Heart right ventricle (tissue), 16 donors: ENCODE measurements at regions not wholly inside any gene's neighbourhood (a gene's known extent, or its start where the extent isn't known, plus 50 kb on each side); places are given as distances from the start of the nearest gene placed in this dataset.

Experiments
- ATAC-seq, 8 donors: fragments of 200-7000 bp; cut with Tn5 transposase; one replicate each; pipeline ENCODE4 v1.9.1; 2020; ENCODE audit warnings: mild to moderate bottlenecking in 8 of 8, moderate library complexity in 8 of 8, moderate number of reproducible peaks in 1 of 8
- DNase-seq, 2 donors: peaks; one replicate each; pipeline ENCODE4 v3.0.0-alpha.2; 2020
- H3K27ac ChIP-seq, 10 donors: fragments of 200-600 bp; sonication (generic) in 2 of 10; one replicate each; pipeline versions ENCODE4 v1.5.0 to v1.8.0; 2020 to 2022; ENCODE audit warnings: mild to moderate bottlenecking in 3 of 10
- H3K27me3 ChIP-seq, 7 donors: fragments of 200-600 bp; one replicate each; pipeline ENCODE4 v1.8.0; 2021 to 2022; ENCODE audit warnings: mild to moderate bottlenecking in 2 of 7
- H3K36me3 ChIP-seq, 9 donors: fragments of 200-600 bp; sonication (generic) in 1 of 9; one replicate each; pipeline versions ENCODE4 v1.5.0 to v1.8.0; 2020 to 2022; ENCODE audit warnings: mild to moderate bottlenecking in 2 of 9
- H3K4me1 ChIP-seq, 9 donors: fragments of 200-600 bp; sonication (generic) in 1 of 9; one replicate each; pipeline versions ENCODE4 v1.5.0 to v1.8.0; 2020 to 2022; ENCODE audit warnings: mild to moderate bottlenecking in 4 of 9
- H3K4me3 ChIP-seq, 10 donors: fragments of 200-600 bp; sonication (generic) in 2 of 10; one replicate each; pipeline versions ENCODE4 v1.5.0 to v1.8.0; 2020 to 2022; ENCODE audit warnings: mild to moderate bottlenecking in 7 of 10, moderate library complexity in 2 of 10
- H3K9me3 ChIP-seq, 11 donors: fragments of 200-600 bp in 10 of 11; sonication (generic) in 2 of 11; one replicate each; pipeline versions ENCODE4 v1.5.0 to v1.8.0; 2013 to 2022; ENCODE audit warnings: mild to moderate bottlenecking in 2 of 11, control low read depth in 1 of 11, moderate library complexity in 1 of 11
- CTCF ChIP-seq, 9 donors: fragments of 200-600 bp; sonication (generic) in 2 of 9; IDR thresholded peaks; one replicate each; pipeline versions ENCODE4 v1.5.0 to v1.8.0; 2021 to 2022; ENCODE audit warnings: antibody characterized with exemption in 9 of 9, mild to moderate bottlenecking in 5 of 9, moderate library complexity in 1 of 9
- WGBS, 2 donors: extraction: QIAGEN DNeasy Blood & Tissue Kit; methylation state at CpG; one replicate each; pipeline ENCODE4 v1.1.7; 2013; ENCODE audit warnings: inconsistent platforms in 1 of 2; 5-methylcytosine and 5-hydroxymethylcytosine counted together
- intact Hi-C, 10 donors: fragments of 100-400 bp; cut with DNase I; formaldehyde crosslinking; loops; one replicate each; pipeline versions ENCODE4 v1.11.1 to v1.14.2; 2022
- donor health status: Arrhythmogenic right ventricular cardiomyopathy.
- donor health status: ischemic (EF 13 %, LVEDD 7.1; RV severe dilation, severe dysfunction).
- donor health status: healthy with polysubstance abuse.
- donor health status: DM: no; HTN: yes; CAD: no.
- donor health status: DM: no; HTN: no; CAD: no.
- donor health status: ischemic (EF 25% LVEDD 6.9; RV normal size, moderate dysfunction).
- donor health status: ischemic (EF 25% LVEDD 5.7; RV mildly dilated, moderate dysfunction).
- donor health status: healthy.
- donor health status: DM: yes; HTN: yes; CAD: no.
- donor health status: Ischemic cardiomyopathy.
- donor health status: ischemic (EF 35%, LVEDD 5.7; RV mildly dilated, moderate dysfunction).
- donor health status: nonischemic (EF 11% LVEDD 7.7; RV severe dilation, severe dysfunction).
- donor health status: DM: yes; HTN: yes; CAD: no.
- donor health status: PGD.
- donor health status: ischemic (EF 29% LVEDD 5.4; RV normal size, mild dysfunction).
- donor health status: nonischemic (EF 23%, LVEDD 6.1; RV moderate dilation, normal function).

- H3K36me3 ChIP-seq = no peaks in the 10 kb centered on the region
- peaks cover 0 to 4% (median 0%) of the 10 kb centered on the region in 9 donors for H3K4me1 ChIP-seq
- no peak for DNase-seq
- no peak overlapping the region for H3K4me3 ChIP-seq
- TF ChIP-seq CTCF (IDR thresholded peaks at IDR 0.05) = no peak
- ATAC-seq = no peak
- H3K27ac ChIP-seq = no peak overlapping the region
- H3K9me3 ChIP-seq = no peaks in the 10 kb centered on the region
- H3K27me3 ChIP-seq = no peaks in the 10 kb centered on the region
- 85 to 87% methylated on average over 3 of the region's 3 CpGs for WGBS, 2 donors
- intact Hi-C loops = loop anchor here (5.0 to 10.0 kb wide), 9 partner anchors 118 to 508 kb away; partner anchors contain the start of gene CLDN11 (in 3 of the 10)
These were observed 55.2 kb downstream of the RPL22L1 start for GRCh38 chr3:170814822-170815221.

GRCh38 chr3:170813266-170813665, 56.7 kb downstream of the RPL22L1 start:
- Histone ChIP-seq H3K9me3 (no peaks in the 10 kb centered on the region), H3K4me1 (peaks cover 0 to 6% (median 0%) of the 10 kb centered on the region in 9 donors), H3K27ac (no peak overlapping the region), H3K27me3 (no peaks in the 10 kb centered on the region), H3K4me3 (no peak overlapping the region), H3K36me3 (no peaks in the 10 kb centered on the region)
- no peak for TF ChIP-seq CTCF (IDR thresholded peaks at IDR 0.05)
- ATAC-seq (peak in 1 of 8 donors; percentile 16), DNase-seq (no peak)
- intact Hi-C loops = loop anchor here (2.0 to 10.0 kb wide), 10 partner anchors 116 to 506 kb away; partner anchors contain the start of gene CLDN11 (in 3 of the 10)
- whole genome bisulfite sequencing, 2 donors = 38 to 54% methylated on average over 5 of the region's 5 CpGs

GRCh38 chr3:170811928-170812591, 57.9 kb downstream of the RPL22L1 start:
- Histone ChIP-seq H3K36me3 (no peaks in the 10 kb centered on the region), H3K9me3 (no peaks in the 10 kb centered on the region), H3K4me1 (peaks cover 0 to 6% (median 0%) of the 10 kb centered on the region in 9 donors), H3K27ac (no peak overlapping the region), H3K27me3 (no peaks in the 10 kb centered on the region), H3K4me3 (no peak overlapping the region)
- ATAC-seq (peak; percentile 51 to 81 (median 72)), DNase-seq (peak; percentile 14 to 66)
- WGBS, 2 donors = 69 to 71% methylated on average over 8 of the region's 8 CpGs
- intact Hi-C loops = loop anchor here (1.0 to 10.0 kb wide), 11 partner anchors 115 to 505 kb away; partner anchors contain the start of gene CLDN11 (in 3 of the 10)
- peak; percentile 76 to 90 (median 86) for TF ChIP-seq CTCF (IDR thresholded peaks at IDR 0.05)

- H3K36me3 ChIP-seq = no peaks in the 10 kb centered on the region
- H3K27ac ChIP-seq = no peak overlapping the region
- no peak overlapping the region for H3K4me3 ChIP-seq
- 83% methylated on average over 5 of the region's 5 CpGs for WGBS, 2 donors
- no peak for TF ChIP-seq CTCF (IDR thresholded peaks at IDR 0.05)
- peaks cover 0 to 6% (median 0%) of the 10 kb centered on the region in 9 donors for H3K4me1 ChIP-seq
- DNase-seq (no peak), ATAC-seq (peak in 1 of 8 donors; percentile 10)
- H3K9me3 ChIP-seq = no peaks in the 10 kb centered on the region
- H3K27me3 ChIP-seq = no peaks in the 10 kb centered on the region
- intact Hi-C loops = loop anchor here (2.0 to 10.0 kb wide), 10 partner anchors 114 to 504 kb away; partner anchors contain the start of gene CLDN11 (in 3 of the 10)
These were observed 58.5 kb downstream of the RPL22L1 start for GRCh38 chr3:170811515-170811914.
